ENCODE measurements at regions not wholly inside any gene's neighbourhood (a gene's known extent, or its start where the extent isn't known, plus 50 kb on each side); places are given as distances from the start of the nearest gene placed in this dataset.
"Not testable (repeated sequence)": the region's sequence is repeated elsewhere in the genome, so short reads cannot be mapped to it uniquely, and the experiment has no call there.

DNA sequence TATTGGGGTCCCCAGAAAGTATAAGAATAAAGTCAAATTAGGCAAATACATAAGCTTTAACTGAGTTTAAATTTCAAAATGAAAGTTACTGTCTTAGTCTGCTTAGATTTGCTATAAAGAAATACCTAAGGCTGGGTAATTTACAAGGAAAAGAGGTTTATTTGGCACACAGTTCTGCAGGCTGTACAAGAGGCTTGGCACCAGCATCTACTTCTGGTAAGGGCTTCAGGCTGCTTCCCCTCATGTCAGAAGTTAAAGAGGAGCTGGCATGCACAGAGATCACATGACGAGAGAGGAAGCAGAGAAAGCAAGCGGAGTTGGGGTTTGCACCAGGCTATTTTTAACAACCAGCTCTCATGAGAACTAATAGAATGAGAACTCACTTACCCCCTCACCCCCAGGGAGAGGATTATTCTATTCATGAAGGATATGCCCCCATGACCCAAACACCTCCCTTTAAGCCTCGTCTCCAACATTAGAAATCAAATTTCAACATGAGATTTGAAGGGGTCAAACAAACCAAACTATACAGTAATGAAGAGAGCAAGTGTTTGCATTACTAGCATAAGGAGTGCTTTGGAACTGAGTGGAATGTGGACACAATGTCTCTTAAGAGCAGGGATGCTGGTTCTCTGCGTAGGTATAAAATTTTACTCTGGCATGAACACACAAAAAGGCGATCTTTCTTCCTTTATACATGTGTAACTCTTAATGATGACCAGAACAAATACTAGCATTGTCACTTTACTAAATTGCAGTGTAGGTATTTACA, 292.8 kb upstream of the PMFBP1 start:
- Histone ChIP-seq H3K9me3 (ENCODE audit: control insufficient read depth, low read length) (no peaks in the 10 kb centered on the region), H3K4me1 (ENCODE audit: control insufficient read depth, insufficient read depth, low read length) (no peaks in the 10 kb centered on the region), H3K36me3 (ENCODE audit: control insufficient read depth, insufficient read depth, low read length) (no peaks in the 10 kb centered on the region), H3K4me3 (ENCODE audit: low read length) (no peak overlapping the region), H3K9ac (ENCODE audit: low read length) (no peak overlapping the region), H3K27me3 (ENCODE audit: control insufficient read depth, insufficient read depth, low read length) (no peaks in the 10 kb centered on the region)

DNA sequence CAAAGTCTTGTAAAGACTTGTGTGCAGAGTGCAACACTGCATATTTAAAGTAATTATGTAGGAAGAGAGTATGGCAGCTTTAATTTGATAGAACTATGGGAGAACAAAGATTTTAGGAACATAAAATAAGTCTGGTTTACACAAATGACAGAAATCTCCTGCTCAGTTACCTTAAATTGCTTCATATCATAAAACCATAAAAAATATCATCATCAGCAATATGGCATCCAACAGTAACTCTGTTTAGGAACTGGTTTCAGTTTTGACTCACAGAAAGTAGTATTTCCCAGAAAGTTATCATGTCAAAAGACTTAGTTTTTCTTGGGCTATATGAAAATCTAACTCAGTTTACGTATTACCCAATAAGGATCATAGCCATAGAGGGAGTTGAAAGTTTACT, 292.1 kb upstream of the PMFBP1 start:
- H3K4me1 ChIP-seq (ENCODE audit: control insufficient read depth, insufficient read depth, low read length) = no peaks in the 10 kb centered on the region
- H3K9me3 ChIP-seq (ENCODE audit: control insufficient read depth, low read length) = no peaks in the 10 kb centered on the region
- no peaks in the 10 kb centered on the region for H3K36me3 ChIP-seq (ENCODE audit: control insufficient read depth, insufficient read depth, low read length)
- H3K27me3 ChIP-seq (ENCODE audit: control insufficient read depth, insufficient read depth, low read length) = no peaks in the 10 kb centered on the region
- H3K9ac ChIP-seq (ENCODE audit: low read length) = no peak overlapping the region
- H3K4me3 ChIP-seq (ENCODE audit: low read length) = no peak overlapping the region

DNA sequence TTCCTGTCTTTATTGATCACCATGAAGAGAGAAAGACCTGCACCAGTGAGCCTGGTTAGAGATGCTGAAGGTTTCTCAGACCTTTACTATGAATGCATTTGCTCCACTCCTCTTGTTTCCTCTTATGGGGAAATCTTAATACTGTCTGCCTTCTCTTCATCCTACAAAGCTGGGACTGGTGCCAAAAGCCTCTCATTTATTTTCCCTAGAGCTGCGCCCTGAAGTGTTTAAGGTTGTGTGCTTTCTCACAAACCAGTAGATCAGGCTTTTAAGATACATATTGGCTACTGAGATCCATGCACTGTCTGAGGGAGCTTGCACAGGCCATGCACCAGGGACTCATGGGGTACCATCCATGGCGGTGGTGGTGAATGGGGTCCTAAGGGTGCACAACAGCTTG, 286.1 kb upstream of the PMFBP1 start:
- Histone ChIP-seq H3K9me3 (ENCODE audit: control insufficient read depth, low read length) (no peaks in the 10 kb centered on the region), H3K4me3 (ENCODE audit: low read length) (no peak overlapping the region), H3K4me1 (ENCODE audit: control insufficient read depth, insufficient read depth, low read length) (peaks cover 8% of the 10 kb centered on the region), H3K9ac (ENCODE audit: low read length) (no peak overlapping the region), H3K27me3 (ENCODE audit: control insufficient read depth, insufficient read depth, low read length) (no peaks in the 10 kb centered on the region), H3K36me3 (ENCODE audit: control insufficient read depth, insufficient read depth, low read length) (no peaks in the 10 kb centered on the region)

DNA sequence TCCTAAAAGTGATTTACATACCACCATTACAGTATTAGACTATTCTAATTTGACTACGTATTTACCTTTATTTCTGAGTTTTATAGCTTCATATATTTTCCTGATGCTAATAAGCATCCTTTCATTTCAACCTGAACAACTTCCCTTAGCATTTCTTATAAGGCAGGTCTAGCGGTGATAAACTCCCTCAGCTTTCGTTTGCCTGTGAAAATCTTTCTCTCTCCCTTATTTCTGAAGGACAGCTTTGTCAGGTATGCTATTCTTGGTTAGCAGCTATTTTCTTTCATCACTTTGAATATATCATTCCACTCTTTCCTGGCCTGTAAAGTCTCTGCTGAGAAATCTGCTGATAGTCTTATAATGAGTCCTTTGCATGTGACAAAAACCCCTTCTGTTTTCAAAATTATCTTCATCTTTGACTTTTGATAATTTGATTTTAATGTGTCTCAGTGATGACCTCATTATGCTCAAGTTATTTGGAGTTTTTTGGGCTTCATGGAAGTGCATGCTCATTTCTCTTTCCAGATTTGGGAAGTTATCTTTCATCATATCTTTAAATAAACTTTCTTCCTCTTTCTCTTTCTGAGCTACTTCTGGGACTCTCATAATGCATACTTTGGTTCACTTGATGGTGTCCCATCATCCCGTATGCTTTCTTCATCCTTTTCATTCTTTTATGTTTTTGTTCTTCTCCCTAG, 285.4 kb upstream of the PMFBP1 start:
- H3K4me3 ChIP-seq (ENCODE audit: low read length) = no peak overlapping the region
- H3K9ac ChIP-seq (ENCODE audit: low read length) = no peak overlapping the region
- H3K36me3 ChIP-seq (ENCODE audit: control insufficient read depth, insufficient read depth, low read length) = no peaks in the 10 kb centered on the region
- no peaks in the 10 kb centered on the region for H3K27me3 ChIP-seq (ENCODE audit: control insufficient read depth, insufficient read depth, low read length)
- H3K4me1 ChIP-seq (ENCODE audit: control insufficient read depth, insufficient read depth, low read length) = peaks cover 8% of the 10 kb centered on the region
- H3K9me3 ChIP-seq (ENCODE audit: control insufficient read depth, low read length) = no peaks in the 10 kb centered on the region

DNA sequence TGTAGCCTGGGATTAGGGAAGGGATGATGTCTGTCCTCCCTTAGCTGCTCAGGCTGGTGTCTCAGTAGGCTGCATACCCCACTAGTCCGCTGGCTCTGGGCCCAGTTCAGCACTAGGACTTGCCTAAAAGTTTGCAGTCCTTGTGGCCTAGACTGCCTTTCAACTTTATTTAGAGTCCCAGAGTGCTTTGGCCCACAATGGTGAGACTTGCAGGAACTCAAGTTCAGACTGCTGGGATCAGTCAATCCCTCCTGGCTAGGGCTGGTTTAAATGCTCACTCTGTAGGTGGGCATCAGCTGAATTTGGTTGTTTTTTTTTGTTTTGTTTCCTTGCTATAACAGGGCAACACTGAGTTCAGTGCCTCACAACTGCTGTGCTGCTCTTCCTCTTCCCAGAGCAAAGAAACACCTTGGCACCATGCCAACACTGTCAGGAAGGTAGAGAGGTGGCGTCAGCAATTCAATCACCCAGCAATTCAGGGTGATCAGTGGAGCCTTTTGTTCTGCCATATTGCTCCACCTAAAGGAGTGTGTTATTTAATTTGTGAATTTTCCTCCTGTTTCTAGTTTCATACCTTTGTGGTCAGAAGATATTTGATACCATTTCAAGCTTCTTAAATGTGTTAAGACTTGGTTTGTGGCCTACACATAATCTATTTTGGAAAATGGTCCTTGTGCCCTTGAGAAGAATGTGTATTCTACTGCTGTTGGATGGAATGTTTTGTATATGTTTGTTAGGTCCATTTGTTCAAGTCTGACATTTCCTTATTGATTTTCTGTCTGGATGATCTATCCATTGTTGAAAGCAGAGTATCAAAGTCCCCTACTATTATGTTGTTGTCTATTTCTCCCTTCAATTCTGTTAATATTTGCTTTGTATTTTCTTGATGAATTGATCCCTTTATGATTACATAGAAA, 284.0 kb upstream of the PMFBP1 start:
- Histone ChIP-seq H3K4me3 (ENCODE audit: low read length) (no peak overlapping the region), H3K9ac (ENCODE audit: low read length) (no peak overlapping the region), H3K9me3 (ENCODE audit: control insufficient read depth, low read length) (no peaks in the 10 kb centered on the region), H3K4me1 (ENCODE audit: control insufficient read depth, insufficient read depth, low read length) (peaks cover 8% of the 10 kb centered on the region), H3K27me3 (ENCODE audit: control insufficient read depth, insufficient read depth, low read length) (no peaks in the 10 kb centered on the region), H3K36me3 (ENCODE audit: control insufficient read depth, insufficient read depth, low read length) (no peaks in the 10 kb centered on the region)

GRCh38 chr16:72453856-72454255, 281.9 kb upstream of the PMFBP1 start:
- not testable (repeated sequence) for H3K9me3 ChIP-seq (ENCODE audit: control insufficient read depth, low read length); H3K4me1 ChIP-seq (ENCODE audit: control insufficient read depth, insufficient read depth, low read length); H3K27me3 ChIP-seq (ENCODE audit: control insufficient read depth, insufficient read depth, low read length); H3K4me3 ChIP-seq (ENCODE audit: low read length); H3K36me3 ChIP-seq (ENCODE audit: control insufficient read depth, insufficient read depth, low read length); H3K9ac ChIP-seq (ENCODE audit: low read length)

GRCh38 chr16:72444696-72445095, 272.7 kb upstream of the PMFBP1 start:
- Histone ChIP-seq H3K4me3 (ENCODE audit: low read length) (no peak overlapping the region), H3K36me3 (ENCODE audit: control insufficient read depth, insufficient read depth, low read length) (no peaks in the 10 kb centered on the region), H3K27me3 (ENCODE audit: control insufficient read depth, insufficient read depth, low read length) (no peaks in the 10 kb centered on the region), H3K9me3 (ENCODE audit: control insufficient read depth, low read length) (no peaks in the 10 kb centered on the region), H3K9ac (ENCODE audit: low read length) (no peak overlapping the region), H3K4me1 (ENCODE audit: control insufficient read depth, insufficient read depth, low read length) (no peaks in the 10 kb centered on the region)

DNA sequence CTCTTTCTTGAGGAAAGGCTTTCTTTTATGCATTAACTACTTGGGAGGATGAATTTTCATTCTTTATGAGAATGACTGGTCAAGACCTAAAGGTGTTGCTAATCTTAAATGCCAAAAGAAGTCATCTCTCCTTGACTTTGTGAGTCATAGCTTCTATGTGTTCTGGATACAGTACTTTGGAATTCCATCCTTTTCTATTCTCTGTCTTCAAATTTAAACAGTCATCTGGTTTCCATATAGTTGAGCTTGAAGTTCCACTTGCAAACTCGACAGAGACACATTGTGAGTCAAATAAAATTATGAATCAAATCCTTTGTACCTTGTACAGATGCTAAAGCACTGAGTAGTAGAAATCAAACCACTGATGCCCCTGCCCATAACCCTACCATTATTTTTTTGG, 271.9 kb upstream of the PMFBP1 start:
- no peak overlapping the region for H3K4me3 ChIP-seq (ENCODE audit: low read length)

DNA sequence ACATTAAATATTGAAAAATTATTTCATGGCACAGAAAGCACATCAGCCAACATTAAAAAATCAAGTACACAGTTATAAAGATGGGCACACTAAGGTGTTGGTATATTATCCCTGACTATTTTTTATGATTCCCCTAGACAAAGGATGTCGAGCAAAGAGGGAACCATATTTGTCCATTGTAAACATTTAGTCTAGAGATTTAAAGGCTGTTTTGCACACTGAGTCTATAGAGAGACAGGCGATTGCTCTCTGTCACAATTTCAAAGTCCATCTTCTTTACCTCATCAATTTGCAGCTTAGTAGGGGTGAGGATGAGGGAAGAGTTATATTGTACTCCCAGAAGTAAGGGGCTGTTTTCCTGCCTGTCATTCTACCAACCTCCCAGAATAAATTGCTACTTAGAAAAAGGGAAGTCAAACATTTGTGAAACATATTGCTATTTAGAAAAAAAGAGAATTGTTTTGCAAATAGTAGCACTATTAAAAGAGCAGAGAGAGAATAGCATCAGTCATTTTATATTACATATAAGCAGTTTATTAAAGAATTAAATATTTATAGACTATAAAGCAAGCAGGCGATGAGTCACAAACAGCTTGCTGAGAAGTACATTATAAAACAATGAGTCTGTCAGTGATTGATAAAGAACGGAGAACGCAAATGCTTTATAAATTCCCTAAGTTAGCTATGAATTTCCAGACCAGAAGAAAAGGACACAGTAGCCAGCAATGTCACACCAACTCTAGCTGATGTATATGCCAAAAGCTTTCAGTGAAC, 270.6 kb upstream of the PMFBP1 start:
- H3K36me3 ChIP-seq (ENCODE audit: control insufficient read depth, insufficient read depth, low read length) = no peaks in the 10 kb centered on the region
- H3K4me3 ChIP-seq (ENCODE audit: low read length) = no peak overlapping the region
- H3K9ac ChIP-seq (ENCODE audit: low read length) = no peak overlapping the region
- no peaks in the 10 kb centered on the region for H3K4me1 ChIP-seq (ENCODE audit: control insufficient read depth, insufficient read depth, low read length)
- H3K9me3 ChIP-seq (ENCODE audit: control insufficient read depth, low read length) = no peaks in the 10 kb centered on the region
- H3K27me3 ChIP-seq (ENCODE audit: control insufficient read depth, insufficient read depth, low read length) = no peaks in the 10 kb centered on the region

More for the DNA sequence above, 271.9 kb upstream of the PMFBP1 start:
- Histone ChIP-seq H3K4me1 (ENCODE audit: control insufficient read depth, insufficient read depth, low read length) (no peaks in the 10 kb centered on the region), H3K9ac (ENCODE audit: low read length) (no peak overlapping the region), H3K27me3 (ENCODE audit: control insufficient read depth, insufficient read depth, low read length) (no peaks in the 10 kb centered on the region), H3K36me3 (ENCODE audit: control insufficient read depth, insufficient read depth, low read length) (no peaks in the 10 kb centered on the region), H3K9me3 (ENCODE audit: control insufficient read depth, low read length) (no peaks in the 10 kb centered on the region)

DNA sequence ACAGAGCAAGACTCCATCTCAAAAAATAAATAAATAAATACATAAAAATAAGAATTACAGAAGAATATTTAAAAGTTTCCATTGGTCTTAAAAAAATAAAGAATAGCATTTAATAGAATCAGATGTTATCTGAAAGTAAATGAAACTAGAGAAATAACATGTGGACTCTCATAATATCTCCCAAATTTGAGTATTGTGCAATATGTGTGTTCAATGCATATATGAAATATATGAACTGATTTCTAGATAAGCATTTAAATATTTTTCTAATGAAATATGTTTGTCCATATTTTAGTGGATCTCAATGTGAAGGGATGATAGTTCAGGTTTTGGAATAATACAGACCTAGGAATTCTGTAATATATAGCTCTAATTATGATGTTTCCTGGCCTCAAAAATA, 265.9 kb upstream of the PMFBP1 start:
- Histone ChIP-seq H3K4me3 (ENCODE audit: low read length) (no peak overlapping the region), H3K9ac (ENCODE audit: low read length) (no peak overlapping the region), H3K27me3 (ENCODE audit: control insufficient read depth, insufficient read depth, low read length) (no peaks in the 10 kb centered on the region), H3K36me3 (ENCODE audit: control insufficient read depth, insufficient read depth, low read length) (no peaks in the 10 kb centered on the region), H3K4me1 (ENCODE audit: control insufficient read depth, insufficient read depth, low read length) (no peaks in the 10 kb centered on the region), H3K9me3 (ENCODE audit: control insufficient read depth, low read length) (no peaks in the 10 kb centered on the region)

DNA sequence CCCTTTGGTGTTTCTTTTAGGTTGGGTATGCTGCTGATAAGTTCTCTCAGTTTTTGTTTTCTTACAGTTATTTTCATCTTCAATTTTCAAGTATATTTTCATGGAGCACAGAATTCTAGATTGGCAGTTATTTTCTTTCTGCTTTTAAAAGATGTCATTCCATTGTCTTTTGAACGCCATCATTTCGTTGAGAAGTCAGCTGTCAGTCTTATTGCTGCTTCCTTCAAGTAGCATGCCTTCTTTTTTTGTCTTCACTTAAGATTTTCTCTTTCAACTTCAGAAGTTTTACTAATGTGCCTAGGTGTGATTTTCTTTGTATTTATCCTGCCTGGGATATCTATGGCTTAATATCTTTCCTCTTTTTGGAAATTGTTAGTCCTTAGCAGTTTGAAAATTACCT, 262.2 kb upstream of the PMFBP1 start:
- no peaks in the 10 kb centered on the region for H3K4me1 ChIP-seq (ENCODE audit: control insufficient read depth, insufficient read depth, low read length)
- H3K27me3 ChIP-seq (ENCODE audit: control insufficient read depth, insufficient read depth, low read length) = no peaks in the 10 kb centered on the region
- H3K9ac ChIP-seq (ENCODE audit: low read length) = no peak overlapping the region
- no peak overlapping the region for H3K4me3 ChIP-seq (ENCODE audit: low read length)
- H3K36me3 ChIP-seq (ENCODE audit: control insufficient read depth, insufficient read depth, low read length) = no peaks in the 10 kb centered on the region
- H3K9me3 ChIP-seq (ENCODE audit: control insufficient read depth, low read length) = no peaks in the 10 kb centered on the region
